Cardiac fibroblast (primary cell): ENCODE measurements at regions not wholly inside any gene's neighbourhood (a gene's known extent, or its start where the extent isn't known, plus 50 kb on each side); places are given as distances from the start of the nearest gene placed in this dataset.

Experiments
- DNase-seq, 2 donors: peaks; one replicate each; pipeline versions ENCODE4 v3.0.0 to v3.0.0-alpha.2; 2010; ENCODE audit warnings: low read depth in 2 of 2
- H3K4me3 ChIP-seq, 2 donors: replicated peaks in 1 of 2; 1 replicate in 1 of 2; 2 replicates in 1 of 2; pipeline ENCODE4 v1.5.1; 2011; ENCODE audit warnings: low read depth in 2 of 2, low read length in 2 of 2, mild to moderate bottlenecking in 2 of 2, moderate library complexity in 1 of 2
- TF ChIP-seq, protein P1 (sequence below): IDR thresholded peaks from one replicate; pipeline ENCODE4 v1.5.1; 2011; ENCODE audit warnings: low read depth, mild to moderate bottlenecking, low read length, inconsistent platforms

DNA sequence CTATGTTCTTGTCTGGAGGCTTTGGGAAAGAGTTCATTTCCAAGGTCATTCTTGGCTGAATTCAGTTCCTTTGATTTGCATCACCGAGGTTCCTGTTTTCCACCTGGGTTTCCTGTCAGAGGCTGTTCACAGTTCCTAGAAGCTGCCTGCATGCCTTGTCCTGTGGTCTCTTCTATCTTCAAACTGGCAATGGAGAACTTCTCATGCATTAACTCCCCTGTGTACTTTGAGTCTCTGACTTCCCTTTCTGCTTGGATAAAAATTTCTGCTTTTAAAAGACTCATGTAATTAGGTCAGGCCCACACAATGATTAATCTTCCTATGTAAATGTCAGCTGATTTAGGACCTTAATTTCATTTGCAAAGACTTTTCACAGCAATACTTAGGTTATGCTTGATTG lies 499.3 kb upstream of the FANCL start:
- H3K4me3 ChIP-seq: no peak overlapping the region
- no peak for DNase-seq
- TF ChIP-seq, protein P1, sequence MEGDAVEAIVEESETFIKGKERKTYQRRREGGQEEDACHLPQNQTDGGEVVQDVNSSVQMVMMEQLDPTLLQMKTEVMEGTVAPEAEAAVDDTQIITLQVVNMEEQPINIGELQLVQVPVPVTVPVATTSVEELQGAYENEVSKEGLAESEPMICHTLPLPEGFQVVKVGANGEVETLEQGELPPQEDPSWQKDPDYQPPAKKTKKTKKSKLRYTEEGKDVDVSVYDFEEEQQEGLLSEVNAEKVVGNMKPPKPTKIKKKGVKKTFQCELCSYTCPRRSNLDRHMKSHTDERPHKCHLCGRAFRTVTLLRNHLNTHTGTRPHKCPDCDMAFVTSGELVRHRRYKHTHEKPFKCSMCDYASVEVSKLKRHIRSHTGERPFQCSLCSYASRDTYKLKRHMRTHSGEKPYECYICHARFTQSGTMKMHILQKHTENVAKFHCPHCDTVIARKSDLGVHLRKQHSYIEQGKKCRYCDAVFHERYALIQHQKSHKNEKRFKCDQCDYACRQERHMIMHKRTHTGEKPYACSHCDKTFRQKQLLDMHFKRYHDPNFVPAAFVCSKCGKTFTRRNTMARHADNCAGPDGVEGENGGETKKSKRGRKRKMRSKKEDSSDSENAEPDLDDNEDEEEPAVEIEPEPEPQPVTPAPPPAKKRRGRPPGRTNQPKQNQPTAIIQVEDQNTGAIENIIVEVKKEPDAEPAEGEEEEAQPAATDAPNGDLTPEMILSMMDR: no peak

DNA sequence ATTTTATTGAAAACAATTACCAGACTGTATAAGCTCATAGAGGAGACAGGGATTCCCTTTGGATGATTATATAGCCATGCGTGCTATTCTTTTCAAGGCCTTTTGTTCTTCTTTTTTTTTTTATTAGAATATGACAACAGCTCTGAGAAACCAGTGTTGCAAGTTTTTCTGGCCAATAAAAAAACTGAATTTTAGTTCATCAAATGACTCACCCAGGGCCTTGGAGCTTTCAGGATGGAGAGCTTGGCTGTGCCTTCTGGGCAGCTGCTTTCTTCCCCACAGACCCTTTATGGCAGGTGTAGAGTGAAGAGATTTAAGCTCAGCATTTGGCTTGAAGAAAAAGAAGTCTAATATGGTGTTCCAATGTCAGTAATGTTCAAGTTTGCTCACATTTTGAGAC lies 497.9 kb upstream of the FANCL start:
- TF ChIP-seq, protein P1: no peak
- DNase-seq: no peak
- no peak overlapping the region for H3K4me3 ChIP-seq

DNA sequence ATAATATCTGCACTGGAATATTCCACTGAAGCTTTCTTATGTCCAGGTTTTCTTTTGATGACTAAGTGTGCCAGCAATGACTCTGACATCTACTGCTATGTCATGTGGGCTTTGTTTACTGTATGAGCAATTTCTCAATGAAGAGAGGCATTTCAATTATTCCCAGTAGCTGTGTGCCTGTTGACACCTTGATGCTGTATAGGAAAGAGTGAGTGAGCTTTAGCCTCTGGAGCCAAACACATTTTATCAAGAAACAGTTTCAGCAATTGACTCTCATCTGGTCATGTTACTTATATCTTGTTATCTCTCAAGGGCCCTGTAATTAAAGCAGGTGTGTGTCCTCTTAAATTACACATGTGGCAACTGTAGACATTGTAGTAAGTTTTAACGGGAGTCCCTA lies 493.2 kb upstream of the FANCL start:
- TF ChIP-seq, protein P1: no peak
- DNase-seq: peak in 1 of 2 donors; percentile 7
- H3K4me3 ChIP-seq: no peak overlapping the region

DNA sequence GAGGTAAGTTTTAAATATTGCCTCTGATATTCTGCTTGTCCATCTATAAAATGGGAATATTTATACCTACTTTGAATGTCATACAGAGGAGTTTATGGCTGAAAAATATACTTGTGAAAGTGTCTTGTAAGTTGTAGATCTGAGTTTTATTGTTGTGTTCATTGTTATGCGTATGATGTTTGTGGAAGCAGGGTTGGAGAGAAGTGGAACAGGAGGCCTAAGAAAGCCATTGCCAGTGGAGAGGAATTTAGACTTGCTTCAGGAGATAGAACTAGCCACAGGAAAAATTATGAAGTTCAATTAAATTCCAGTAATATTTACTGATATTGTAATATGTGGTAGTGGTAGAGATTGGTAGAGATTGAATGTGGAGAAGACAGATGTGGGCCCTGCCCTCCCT lies 491.9 kb upstream of the FANCL start:
- no peak overlapping the region for H3K4me3 ChIP-seq
- TF ChIP-seq, protein P1: no peak
- DNase-seq: no peak

DNA sequence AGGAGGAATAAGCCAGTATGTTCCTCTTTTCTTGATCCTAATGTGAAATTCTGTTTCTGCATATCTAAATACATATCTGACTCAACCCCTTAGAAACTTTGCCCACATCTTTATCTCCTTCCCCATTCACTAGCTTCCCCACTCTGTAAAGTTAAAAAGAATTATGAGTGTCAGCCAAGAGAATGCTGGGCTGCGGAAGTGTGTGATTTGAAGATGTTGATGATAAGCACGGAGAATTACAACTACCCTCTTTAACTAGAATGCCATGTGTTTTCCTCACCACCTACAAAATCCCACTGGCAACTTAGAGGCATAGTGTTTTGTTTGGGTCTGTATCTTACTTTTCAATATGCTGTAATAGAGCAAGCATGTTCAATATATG lies 490.4 kb upstream of the FANCL start:
- DNase-seq: no peak
- TF ChIP-seq, protein P1: no peak
- no peak overlapping the region for H3K4me3 ChIP-seq

DNA sequence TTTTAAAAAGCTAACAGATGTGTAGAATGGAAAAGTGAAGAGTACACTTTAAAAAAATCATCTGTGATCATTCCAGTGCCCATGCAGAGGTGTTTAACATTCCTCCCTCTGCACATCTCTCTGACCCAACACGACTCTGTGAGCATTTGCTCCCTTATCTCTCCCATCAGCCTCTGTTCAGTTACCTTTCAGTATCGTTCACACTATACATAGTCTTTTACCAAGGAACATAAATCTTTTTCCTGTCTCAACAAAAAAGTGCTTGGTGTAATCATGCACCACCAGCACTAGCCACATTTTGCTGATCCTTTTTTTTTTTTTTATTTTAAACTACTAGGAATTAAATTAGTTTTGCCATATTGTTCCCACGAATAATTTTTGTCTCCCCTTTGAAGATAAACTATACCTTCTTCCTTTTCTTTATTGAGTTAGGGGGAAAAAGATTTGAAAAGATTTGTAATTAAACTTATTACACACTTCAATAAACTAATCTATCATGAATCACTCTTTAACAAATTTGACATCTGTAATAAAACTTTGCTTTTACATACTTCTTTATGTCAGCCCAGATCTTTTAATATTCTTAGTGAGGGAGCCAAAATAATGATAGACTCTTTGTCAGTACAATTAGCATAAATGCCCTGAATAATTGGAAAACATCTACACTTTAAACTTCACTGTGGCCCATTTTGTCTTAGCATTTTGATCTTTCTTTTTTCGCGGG lies 489.8 kb upstream of the FANCL start:
- TF ChIP-seq, protein P1: no peak

More for the DNA sequence above, 489.8 kb upstream of the FANCL start:
- no peak for DNase-seq
- H3K4me3 ChIP-seq: no peak overlapping the region
